EH (cell line): ENCODE measurements at regions not wholly inside any gene's neighbourhood (a gene's known extent, or its start where the extent isn't known, plus 50 kb on each side); places are given as distances from the start of the nearest gene placed in this dataset.
"Not testable (repeated sequence)": the region's sequence is repeated elsewhere in the genome, so short reads cannot be mapped to it uniquely, and the experiment has no call there.

Experiments
- DNase-seq: peaks from one replicate; pipeline ENCODE4 v3.0.0-alpha.2; 2015; ENCODE audit warnings: low read depth

DNA sequence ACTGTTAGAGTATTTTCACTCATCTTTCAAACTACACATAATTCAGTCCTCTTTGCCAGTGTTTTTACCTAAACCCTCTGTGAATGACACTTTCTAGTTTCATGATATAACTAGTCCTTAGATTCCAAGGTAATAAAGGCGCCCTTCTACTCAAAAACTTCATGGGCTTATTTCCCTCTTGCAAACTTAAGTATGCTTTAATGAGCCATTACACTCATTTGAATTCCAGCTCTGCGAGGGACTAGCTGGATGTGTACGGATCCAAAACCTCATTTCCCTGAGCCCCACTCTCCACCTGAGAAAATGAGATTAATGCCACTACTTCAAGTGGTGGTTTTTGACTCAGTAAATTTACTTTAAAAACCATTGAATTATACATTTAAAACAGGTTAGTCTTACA lies 141.1 kb downstream of the NDUFA12 start:
- no peak for DNase-seq

DNA sequence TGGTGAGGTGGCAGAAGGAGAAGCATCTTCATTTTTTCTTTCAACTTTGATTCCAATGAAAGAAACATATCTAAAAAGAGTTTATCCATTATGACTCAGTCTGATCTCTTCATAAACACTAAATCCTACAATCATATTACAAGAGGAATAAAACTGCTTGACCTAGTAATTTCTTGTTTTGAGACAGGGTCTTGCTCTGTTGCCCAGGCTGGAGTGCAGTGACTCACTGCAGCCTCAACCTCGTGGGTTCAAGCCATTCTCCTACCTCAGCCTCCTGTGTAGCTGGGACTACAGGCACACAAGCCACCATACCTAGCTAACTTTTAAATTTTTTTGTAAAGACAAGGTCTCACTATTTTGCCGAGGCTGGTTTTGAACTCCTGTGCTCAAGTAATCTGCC lies 147.2 kb downstream of the NDUFA12 start:
- no peak for DNase-seq

DNA sequence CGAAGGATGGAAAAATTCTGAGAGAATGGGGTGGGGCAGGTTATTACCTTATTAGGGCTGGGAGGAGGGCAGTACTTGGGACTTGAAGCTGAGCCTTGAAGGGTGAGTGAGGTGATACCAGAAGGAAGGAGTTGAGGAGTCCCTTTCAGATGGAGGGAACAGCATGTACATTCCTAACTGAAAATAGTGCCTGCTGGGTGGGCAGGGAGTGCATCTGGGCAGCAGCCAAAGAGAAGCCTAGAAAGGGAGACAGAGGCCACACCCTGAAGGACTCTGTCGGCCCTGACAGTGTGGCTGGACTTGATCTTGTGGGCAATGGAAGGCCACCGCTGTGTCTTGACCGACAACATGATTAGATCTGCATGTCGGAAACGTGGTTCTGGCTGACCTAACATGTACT lies 147.6 kb downstream of the NDUFA12 start:
- no peak for DNase-seq

DNA sequence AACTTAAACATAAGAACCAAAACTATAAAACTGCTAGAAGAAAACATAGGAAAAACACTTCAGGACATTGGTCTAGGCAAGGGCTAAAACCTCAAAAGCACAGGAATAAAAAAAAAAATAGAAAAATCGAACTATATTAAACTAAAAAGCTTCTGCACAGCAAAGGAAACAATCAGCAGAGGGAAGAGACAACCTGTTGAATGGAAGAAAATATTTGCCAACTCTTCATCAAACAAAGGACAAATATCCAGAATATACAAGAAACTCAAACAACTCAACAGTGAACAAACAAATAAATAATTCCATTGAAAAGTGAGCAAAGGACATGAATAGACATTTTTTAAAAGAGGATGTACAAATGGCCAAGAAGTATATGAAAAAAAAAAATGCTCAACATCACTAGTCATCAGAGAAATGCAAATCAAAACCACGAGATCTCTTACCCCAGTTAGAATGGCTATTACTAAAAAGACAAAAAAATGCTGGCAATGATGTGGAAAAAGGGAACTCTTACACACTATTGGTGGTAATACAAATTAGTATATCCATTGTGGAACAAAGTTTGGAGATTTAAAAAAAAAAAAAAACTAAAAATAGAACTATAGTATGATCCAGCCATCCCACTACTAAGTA lies 152.0 kb downstream of the NDUFA12 start:
- no peak for DNase-seq

DNA sequence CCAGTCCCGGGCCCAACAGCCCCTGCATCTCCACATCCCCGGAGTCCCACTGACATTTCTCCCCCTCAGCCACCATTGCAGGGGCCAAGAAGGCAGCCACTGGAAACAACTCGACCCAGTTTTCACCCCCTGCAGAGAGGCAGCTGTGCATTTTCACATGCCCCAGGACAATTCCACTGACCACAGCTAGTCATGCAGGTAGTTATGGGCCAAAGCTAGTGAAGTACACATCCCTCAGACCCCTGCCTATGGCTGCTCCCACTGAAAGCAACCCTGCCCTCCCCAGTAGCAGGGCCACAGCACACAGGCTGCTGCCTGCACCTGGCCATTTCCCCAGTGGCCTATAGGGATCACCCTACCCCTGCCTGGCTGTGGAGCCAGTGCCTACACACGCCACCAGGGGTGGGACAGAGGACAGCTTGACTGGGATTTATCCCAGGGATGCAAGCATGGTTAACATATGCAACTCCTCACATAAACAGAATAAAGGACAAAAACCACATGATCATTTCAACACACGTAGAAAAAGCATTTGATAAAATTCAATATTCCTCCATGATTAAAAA lies 154.0 kb downstream of the NDUFA12 start:
- DNase-seq, result no peak

DNA sequence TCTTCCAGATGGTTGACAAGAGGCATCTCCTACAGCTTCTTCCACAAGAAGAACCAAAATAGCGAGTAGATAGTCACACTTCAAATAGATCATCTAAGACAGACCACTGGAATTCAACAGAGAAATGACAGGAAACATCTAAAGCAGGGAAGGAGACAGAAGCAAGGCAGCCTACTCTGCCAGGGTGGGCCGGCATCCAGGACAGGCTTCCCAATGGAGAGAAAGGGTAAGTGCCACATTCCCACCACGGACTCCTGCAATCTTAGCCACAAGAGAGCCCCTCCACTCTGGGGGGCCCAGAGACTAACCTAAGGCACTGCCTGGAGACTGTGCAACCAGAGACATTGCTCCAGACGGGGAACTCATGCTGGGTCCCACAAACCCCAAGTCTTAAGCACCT lies 154.5 kb downstream of the NDUFA12 start:
- no peak for DNase-seq

DNA sequence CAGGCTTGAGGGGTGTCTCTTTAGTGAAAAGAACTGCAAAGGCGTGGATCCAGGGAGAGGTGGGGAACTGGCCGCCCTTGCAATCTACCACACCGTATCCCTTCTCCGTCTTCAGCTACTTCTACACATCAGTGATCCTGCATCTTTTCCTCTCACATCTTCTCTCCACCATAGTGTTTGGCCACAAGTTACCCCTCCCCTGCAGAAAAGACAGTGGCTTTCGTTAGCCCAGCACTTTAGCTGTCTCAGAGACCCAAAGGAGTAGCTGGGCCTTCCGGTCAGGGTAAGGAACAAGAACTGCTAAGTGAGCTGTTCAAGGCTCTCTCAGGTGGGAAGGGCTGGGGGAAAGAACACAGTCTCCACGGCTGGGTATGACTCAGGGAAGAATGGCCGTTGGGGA lies 158.4 kb downstream of the NDUFA12 start:
- no peak for DNase-seq

DNA sequence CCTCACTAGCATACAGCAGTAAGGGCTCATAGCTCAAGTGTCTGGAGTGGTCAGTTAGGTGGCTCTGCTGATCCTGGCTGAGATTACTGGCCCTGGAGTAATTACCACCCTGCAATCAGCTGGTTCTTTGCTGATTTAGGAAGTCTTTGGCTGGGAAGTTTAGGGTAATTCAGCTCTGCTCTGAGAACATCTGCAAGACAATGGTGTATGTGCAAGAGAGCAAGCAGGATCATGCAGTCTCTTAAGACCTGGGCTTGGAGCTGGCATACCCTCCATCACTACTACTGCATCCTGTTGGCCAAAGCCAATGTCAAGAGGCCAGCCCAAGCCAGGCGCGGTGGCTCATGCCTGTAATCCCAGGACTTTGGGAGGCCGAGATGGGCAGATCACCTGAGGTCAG lies 159.0 kb downstream of the NDUFA12 start:
- no peak for DNase-seq

DNA sequence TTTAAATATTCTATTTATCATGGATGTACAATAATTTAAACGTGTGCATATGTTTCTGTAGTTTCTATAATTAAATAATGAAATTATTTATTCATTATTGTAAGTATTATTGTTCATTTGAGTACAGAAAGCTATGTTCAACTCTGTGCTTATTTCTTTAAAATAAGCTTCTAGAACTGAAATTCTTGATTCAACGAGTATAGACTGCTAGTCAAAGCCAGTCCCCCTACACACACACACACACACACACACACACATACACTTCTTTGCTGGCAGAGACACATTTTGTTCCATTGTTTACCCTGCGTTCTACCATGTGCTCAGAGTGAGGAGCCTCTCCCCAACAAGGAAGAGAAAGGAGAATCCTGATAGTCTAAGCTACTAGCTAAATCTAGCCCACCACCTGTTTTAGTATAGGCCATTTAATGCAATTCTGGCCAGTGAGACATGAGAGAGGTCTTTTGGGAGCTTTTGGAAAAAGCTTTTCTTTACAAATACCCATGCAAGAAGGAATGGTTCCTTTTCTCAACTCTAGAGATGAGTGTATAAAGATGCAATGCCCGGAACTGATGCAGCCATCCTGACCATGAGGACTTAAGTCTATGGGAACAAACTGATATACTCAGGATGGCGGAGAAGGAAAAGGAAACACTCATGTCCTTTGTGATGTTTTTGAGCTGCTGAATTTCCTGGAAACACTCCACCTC lies 161.4 kb downstream of the NDUFA12 start:
- DNase-seq, result no peak

DNA sequence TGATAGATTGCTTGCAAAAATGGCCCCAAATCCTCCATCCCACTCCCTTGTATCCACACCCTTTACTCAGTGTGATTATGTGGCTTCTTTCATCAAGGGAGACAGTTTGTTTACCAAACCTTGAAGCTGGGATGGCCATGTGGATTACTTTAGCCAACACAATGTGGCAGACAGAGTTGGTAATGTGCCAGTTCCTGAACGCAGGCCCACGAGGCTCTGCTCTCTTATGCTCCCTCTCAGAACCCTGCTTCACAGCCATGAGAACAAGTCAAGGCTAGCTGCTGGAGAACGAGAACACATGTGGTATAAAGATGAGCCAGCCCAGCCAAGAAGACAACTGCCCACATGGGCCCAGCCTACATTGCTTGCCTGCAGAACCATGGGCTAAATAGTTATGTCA lies 162.3 kb downstream of the NDUFA12 start:
- DNase-seq, result no peak

DNA sequence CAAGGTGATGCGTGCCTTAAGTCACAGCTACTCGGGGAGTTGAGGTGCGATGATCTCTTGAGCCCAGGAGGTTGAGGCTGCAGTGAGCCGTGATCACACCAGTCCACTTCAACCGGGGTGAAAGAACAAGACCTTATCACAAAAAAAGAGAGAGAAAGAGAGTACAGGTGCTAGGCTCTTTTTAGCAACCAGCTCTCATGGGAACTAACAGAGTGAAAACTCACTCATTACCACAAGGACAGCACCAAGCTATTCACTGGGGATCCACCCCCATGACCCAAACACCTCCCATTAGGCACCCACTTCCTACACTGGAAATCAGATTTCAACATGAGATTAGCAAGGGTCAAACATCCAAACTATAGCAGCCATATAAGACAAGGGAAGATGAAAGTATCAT lies 164.2 kb downstream of the NDUFA12 start:
- no peak for DNase-seq

DNA sequence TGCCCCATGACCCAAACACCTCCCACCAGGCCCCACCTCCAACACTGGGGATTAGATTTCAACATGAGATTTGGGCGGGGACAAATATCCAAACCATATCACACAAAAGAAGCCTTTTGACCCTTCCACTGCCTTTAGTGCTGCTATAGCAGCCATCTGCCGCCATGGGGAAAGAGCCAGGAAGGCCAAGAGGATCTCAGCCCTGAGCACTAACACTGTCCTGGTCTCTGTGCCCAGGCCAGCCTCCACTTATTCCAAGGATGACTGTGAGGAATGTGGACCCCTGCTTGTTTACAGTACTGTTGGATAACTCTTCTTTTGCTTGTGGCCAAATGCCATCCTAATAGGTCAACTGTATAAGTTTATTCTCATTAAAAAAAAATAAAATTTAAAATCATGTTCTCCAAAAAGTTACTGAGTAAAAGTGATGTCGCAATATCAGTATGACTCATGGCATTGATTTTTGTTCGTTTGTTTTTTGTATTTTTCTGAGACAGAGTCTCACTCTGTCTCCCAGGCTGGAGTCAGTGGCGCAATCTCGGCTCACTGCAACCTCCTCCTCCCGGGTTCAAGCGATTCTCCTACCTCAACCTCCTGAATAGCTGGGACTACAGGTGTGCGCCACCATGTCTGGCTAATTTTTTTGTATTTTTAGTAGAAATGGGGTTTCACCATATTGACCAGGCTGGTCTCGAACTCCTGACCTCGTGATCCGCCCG lies 166.4 kb downstream of the NDUFA12 start:
- peak; percentile 17 for DNase-seq

DNA sequence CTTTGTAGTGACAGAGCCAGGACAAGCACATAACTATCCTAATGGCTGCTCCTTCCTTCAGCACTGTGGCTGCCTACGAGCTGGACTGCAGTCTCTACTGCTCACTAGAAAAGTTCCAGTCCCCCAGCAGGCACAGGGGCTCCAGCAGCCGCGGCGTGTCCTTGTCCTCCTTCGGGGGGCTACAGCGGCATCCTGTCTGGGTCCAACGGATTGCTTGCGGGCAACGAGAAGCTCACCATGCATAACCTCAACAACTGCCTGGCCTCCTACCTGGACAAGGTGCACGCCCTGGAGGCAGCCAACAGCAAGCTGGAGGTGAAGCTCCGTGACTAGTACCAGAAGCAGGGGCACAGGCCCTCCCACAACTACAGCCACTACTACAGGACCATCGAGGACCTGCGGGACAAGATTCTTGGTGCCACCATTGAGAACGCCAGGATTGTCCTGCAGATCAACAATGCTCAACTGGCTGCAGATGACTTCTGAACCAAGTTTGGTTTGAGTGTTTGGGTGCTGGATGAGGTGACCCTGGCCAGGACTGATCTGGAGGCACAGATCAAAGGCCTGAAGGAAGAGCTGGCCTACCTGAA lies 169.4 kb downstream of the NDUFA12 start:
- no peak for DNase-seq

DNA sequence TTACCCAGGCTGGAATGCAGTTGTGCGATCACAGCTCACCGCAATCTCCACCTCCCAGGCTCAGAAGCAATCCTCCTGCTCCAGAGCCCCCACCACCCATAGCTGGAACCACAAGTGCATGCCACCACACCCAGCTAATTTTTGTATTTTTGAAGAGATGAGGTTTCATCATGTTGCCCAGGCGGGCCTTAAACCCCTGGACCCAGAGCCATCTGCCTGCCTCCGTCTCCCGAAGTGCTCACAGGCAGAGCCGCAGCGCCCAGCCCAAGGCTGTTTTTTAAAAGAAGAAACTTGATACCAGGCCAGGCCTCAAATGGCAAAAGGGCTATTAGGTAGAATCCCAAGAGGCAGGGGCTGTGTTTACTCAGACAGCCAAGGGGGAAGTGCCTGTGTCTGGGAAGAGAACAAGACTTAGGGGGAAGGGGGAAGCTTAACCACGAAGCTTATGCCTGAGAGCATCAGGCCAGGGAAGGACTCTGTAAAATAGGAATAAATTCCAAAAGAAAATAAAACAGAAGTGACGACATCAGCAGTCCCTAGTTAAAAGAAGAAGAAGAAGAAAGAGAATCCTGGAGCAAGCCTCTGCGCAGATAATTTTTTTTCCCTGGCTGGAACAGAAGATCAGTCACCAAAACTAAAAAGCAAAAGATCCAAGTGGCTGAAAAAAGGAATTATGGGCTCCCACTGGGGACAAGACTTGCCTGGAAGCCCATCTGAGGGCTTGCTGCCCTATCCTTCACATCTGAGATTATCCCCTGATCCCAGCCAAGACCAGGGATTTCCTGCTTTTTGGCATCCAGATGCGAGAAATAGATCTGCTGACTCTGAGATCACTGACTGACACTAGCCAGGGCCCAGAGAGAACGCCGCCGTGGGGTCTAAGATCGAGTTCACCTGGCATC lies 170.5 kb downstream of the NDUFA12 start:
- DNase-seq, result peak; percentile 15

DNA sequence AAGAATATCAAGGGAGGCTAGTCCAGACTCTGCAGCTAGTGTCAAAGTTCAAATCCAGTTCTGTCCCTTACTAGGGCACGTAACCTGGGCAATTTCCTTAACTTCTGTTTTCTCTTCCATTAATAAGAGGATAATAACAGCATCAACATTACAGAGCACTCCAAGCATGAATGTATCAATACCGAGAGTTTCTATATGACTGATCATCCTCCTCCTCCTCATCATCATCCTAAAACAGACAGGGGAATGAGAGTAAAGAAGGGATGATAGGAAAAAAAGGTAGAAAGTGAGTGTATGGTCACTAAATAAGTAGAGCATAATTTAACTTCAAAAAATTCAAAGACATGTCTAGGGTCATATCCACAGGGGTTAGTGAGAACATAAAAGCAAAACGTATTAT lies 171.4 kb downstream of the NDUFA12 start:
- no peak for DNase-seq

DNA sequence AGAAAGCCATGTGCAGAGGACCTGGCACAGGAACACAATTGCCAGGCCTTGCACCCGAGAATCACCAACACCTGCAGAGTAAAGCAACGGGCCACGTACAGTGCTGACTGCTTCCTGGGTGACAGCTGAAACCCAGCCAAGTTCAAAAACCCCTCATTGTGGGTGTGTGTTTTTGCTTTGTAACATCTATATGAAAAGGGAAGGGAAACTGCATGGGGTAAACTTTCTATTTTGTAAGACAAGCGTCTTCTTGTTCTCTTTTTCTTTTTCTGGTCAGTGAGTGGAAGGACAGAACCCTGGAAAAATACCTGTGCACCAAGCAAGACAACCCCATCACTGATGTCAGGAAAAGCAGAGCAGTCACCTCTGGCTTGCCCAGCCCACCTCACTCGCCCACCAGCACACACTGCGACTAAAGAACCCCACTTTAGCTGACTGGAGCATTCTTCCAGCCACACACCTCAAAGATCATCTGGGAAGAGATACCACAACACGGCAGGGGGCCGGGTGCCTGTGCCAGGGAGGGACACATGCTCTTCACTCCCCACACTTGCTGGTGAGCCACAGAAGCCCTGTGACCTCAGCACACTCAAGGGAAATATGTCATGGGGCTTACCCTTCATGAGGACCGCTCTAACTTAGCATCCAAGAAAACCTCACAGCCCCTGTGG lies 172.3 kb downstream of the NDUFA12 start:
- no peak for DNase-seq

DNA sequence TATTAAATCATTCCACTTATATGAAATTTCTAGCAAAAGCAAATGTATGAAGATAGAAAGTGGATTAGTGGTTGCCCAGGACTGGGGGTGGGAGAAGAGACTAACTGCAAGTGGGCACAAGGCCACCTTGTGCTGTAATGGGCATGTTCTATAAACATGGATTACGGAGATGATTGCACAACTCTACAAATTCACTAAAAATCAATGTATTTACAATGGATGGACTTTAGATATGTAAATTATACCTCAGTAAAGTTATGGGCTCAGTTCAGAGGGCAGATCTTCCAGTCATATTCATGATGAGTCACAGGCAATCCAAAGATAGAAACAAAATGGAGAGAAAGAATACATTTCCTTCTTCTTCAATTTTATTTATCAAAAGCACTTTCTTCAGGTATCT lies 173.9 kb downstream of the NDUFA12 start:
- DNase-seq, result no peak

DNA sequence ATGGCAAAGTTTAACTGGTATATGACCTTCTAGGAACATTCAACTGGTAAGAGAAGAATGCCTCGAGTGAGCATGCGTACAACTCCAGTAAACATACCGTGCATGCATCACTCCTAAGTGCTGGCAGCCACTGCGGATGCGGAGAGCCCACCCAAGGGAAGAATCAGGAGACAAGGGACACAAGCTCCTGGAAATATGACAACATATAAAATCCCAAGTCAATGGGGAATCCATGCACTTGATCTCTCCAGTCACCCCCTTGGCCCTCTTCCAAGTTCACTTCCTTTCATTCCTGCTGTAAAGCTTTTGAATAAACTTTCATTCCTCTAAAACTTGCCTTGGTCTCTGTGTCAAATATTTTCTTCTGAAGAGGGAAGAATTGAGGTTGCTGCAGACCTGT lies 168.7 kb upstream of the TMCC3 start:
- no peak for DNase-seq

DNA sequence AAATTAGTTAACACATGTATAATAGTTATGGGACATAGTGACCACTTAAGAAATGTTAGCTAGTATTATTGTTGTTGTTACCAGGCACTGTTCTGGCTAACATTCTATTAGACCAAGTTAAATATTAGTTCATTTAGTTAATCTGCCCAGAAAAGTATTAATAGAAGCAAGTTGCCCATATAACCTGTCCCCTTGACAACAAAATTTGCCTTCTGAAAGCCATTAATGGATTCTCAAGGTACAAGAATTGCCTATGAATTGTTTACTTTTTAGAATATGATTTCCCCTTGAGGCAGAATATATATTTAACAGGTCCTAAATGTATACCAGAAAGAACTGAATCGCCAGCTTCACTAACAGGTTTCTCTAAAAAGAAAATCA lies 167.3 kb upstream of the TMCC3 start:
- DNase-seq, result no peak

DNA sequence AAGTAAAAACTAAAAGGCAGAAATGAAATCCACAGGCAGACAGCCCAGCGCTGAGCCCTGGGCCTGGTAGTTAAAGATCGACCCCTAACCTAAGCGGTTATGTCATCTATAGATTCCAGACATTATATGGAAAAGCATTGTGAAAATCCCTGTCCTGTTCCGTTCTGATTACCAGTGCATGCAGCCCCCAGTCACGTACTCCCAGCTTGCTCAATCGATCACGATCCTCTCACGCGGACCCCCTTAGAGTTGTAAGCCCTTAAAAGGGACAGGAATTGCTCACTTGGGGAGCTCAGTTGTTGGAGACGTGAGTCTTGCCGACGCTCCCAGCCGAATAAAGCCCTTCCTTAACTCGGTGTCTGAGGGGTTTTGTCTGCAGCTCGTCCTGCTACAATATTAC lies 166.8 kb upstream of the TMCC3 start:
- DNase-seq, result not testable (repeated sequence)

DNA sequence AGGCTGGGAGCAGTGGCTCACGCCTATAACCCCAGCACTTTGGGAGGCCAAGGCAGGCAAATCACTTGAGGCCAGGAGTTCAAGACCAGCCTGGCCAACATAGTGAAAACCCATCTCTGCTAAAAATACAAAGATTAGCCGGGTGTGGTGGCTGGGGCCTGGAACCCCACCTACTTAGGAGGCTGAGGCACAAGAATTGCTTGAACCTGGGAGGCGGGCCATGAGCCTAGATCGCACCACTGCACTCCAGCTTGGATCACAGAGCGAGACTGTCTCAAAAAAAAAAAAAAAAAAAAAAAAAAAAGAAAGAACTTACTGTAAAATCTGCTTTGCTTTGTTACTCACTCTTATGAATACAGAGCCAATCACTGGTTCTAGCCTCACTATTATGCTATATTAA lies 166.4 kb upstream of the TMCC3 start:
- DNase-seq, result not testable (repeated sequence)
